SK-N-SH (cell line): ENCODE measurements at regions not wholly inside any gene's neighbourhood (a gene's known extent, or its start where the extent isn't known, plus 50 kb on each side); places are given as distances from the start of the nearest gene placed in this dataset.

Source experiments
- CTCF ChIA-PET: fragments of 300-600, 350-600 bp; formaldehyde crosslinking; extraction: SDS; loops from one replicate; lab custom pipeline; 2021; lab: Yijun Ruan, JAX
- POLR2A ChIA-PET: fragments of 350-600 bp; sonication (Branson Sonifier 250); formaldehyde crosslinking; extraction: SDS; loops from one replicate; lab custom pipeline; 2020; ENCODE audit warnings: antibody characterized with exemption, inconsistent platforms; lab: Yijun Ruan, JAX
- DNase-seq: peaks from one replicate; pipeline ENCODE4 v3.0.0; 2012
- H2AFZ ChIP-seq: fragments of 200-600 bp; sonication (generic); 2 replicates; pipeline ENCODE4 v1.8.1; 2016; ENCODE audit warnings: antibody characterized with exemption, mild to moderate bottlenecking, low read depth
- H3F3A ChIP-seq: fragments of 200-600 bp; sonication (generic); replicated peaks from 2 replicates; pipeline ENCODE3; 2016; ENCODE audit warnings: antibody characterized with exemption, mild to moderate bottlenecking; ENCODE audit not compliant: insufficient read depth
- H3K27ac ChIP-seq, 2 experiments: fragments of 200-500 bp in 1 of 2; fragments of 200-600 bp in 1 of 2; sonication (Bioruptor generic) in 1 of 2; sonication (generic), shearing (Covaris generic) in 1 of 2; 2 replicates each; pipeline versions ENCODE4 v1.5.1 to v1.6.1; 2014 to 2016; ENCODE audit warnings: low read depth in 2 of 2, inconsistent platforms in 1 of 2, low read length in 1 of 2, mild to moderate bottlenecking in 1 of 2, mixed read lengths in 1 of 2
- H3K27me3 ChIP-seq: fragments of 200-600 bp; sonication (generic), shearing (Covaris generic); 2 replicates; pipeline ENCODE4 v1.6.1; 2016; ENCODE audit warnings: mixed run types; ENCODE audit not compliant: insufficient read depth
- H3K36me3 ChIP-seq, 2 experiments: fragments of 200-500 bp in 1 of 2; fragments of 200-600 bp in 1 of 2; sonication (Bioruptor generic) in 1 of 2; sonication (generic) in 1 of 2; replicated peaks in 1 of 2; 2 replicates each; pipeline versions ENCODE3 to v1.5.1; 2014 to 2016; ENCODE audit warnings: low read length in 1 of 2, mild to moderate bottlenecking in 1 of 2; ENCODE audit not compliant: insufficient read depth in 2 of 2, control insufficient read depth in 1 of 2
- H3K4me1 ChIP-seq, 2 experiments: fragments of 200-500 bp in 1 of 2; fragments of 200-600 bp in 1 of 2; sonication (Bioruptor generic) in 1 of 2; sonication (generic), shearing (Covaris generic) in 1 of 2; 2 replicates each; pipeline versions ENCODE4 v1.5.1 to v1.6.1; 2014 to 2016; ENCODE audit warnings: low read depth in 1 of 2, low read length in 1 of 2, mixed run types in 1 of 2; ENCODE audit not compliant: insufficient read depth in 2 of 2, control insufficient read depth in 1 of 2
- H3K4me2 ChIP-seq: fragments of 200-600 bp; sonication (generic), shearing (Covaris generic); 2 replicates; pipeline ENCODE4 v1.6.1; 2017; ENCODE audit warnings: mixed run types
- H3K4me3 ChIP-seq, 2 experiments: fragments of 200-500 bp in 1 of 2; fragments of 200-600 bp in 1 of 2; sonication (Bioruptor generic) in 1 of 2; sonication (generic), shearing (Covaris generic) in 1 of 2; 2 replicates each; pipeline versions ENCODE4 v1.5.1 to v1.8.1; 2014 to 2016; ENCODE audit warnings: low read depth in 2 of 2, inconsistent platforms in 1 of 2, low read length in 1 of 2, mild to moderate bottlenecking in 1 of 2, mixed read lengths in 1 of 2, moderate library complexity in 1 of 2
- H3K79me2 ChIP-seq: fragments of 200-600 bp; sonication (generic); 2 replicates; pipeline ENCODE4 v1.8.1; 2017; ENCODE audit warnings: mild to moderate bottlenecking; ENCODE audit not compliant: insufficient read depth
- H3K9ac ChIP-seq: fragments of 200-600 bp; sonication (generic); 2 replicates; pipeline ENCODE4 v1.6.1; 2017; ENCODE audit warnings: mixed run types
- H3K9me2 ChIP-seq: fragments of 200-600 bp; sonication (generic); 2 replicates; pipeline ENCODE4 v1.6.1; 2017; ENCODE audit warnings: mixed run types
- H3K9me3 ChIP-seq: fragments of 200-600 bp; sonication (generic); 2 replicates; pipeline ENCODE4 v1.6.1; 2017; ENCODE audit warnings: mixed run types, mild to moderate bottlenecking, moderate library complexity
- H4K20me1 ChIP-seq: fragments of 200-600 bp; sonication (generic); 2 replicates; pipeline ENCODE4 v1.6.1; 2017; ENCODE audit warnings: mild to moderate bottlenecking, mixed run types; ENCODE audit not compliant: insufficient read depth
- CTCF ChIP-seq: fragments of 200-600 bp; sonication (generic); IDR thresholded peaks from 2 replicates; pipeline ENCODE4 v1.6.1; 2017; ENCODE audit warnings: antibody characterized with exemption, mild to moderate bottlenecking, moderate library complexity
- FOSL2 ChIP-seq: IDR thresholded peaks from 2 replicates; pipeline ENCODE4 v1.4.0; 2012; ENCODE audit warnings: low read depth, mild to moderate bottlenecking, moderate library complexity, borderline replicate concordance
- FOXJ3 ChIP-seq: sonication (generic); formaldehyde crosslinking; IDR thresholded peaks from 2 replicates; pipeline ENCODE4 v1.5.1; 2020; ENCODE audit warnings: mild to moderate bottlenecking, missing genetic modification reagents
- FOXM1 ChIP-seq: IDR thresholded peaks from 2 replicates; pipeline ENCODE4 v1.4.0; 2012; ENCODE audit warnings: low read depth, mild to moderate bottlenecking
- JUND ChIP-seq: IDR thresholded peaks from 2 replicates; pipeline ENCODE4 v1.4.0; 2012
- MEF2A ChIP-seq: IDR thresholded peaks from 2 replicates; pipeline ENCODE4 v1.4.0; 2012; ENCODE audit warnings: low read depth, borderline replicate concordance
- NFIC ChIP-seq: IDR thresholded peaks from 2 replicates; pipeline ENCODE4 v1.4.0; 2012; ENCODE audit warnings: borderline replicate concordance
- RCOR1 ChIP-seq: fragments of 150-350 bp; IDR thresholded peaks from 2 replicates; pipeline ENCODE4 v1.6.1; 2017; ENCODE audit warnings: antibody characterized with exemption, low read length
- RFX5 ChIP-seq: IDR thresholded peaks from 2 replicates; pipeline ENCODE4 v1.6.1; 2012; ENCODE audit warnings: mild to moderate bottlenecking, improper control_type of control experiment, low read length
- RXRA ChIP-seq: IDR thresholded peaks from 2 replicates; pipeline ENCODE4 v1.4.0; 2012; ENCODE audit warnings: low read depth, mild to moderate bottlenecking, borderline replicate concordance
- SIN3A ChIP-seq: IDR thresholded peaks from 2 replicates; pipeline ENCODE4 v1.6.1; 2012; ENCODE audit warnings: low read depth, mild to moderate bottlenecking, low read length, moderate library complexity, borderline replicate concordance
- SMC3 ChIP-seq: IDR thresholded peaks from 2 replicates; pipeline ENCODE4 v1.6.1; 2012; ENCODE audit warnings: low read depth, low read length, improper control_type of control experiment
- TCF12 ChIP-seq: IDR thresholded peaks from 2 replicates; pipeline ENCODE4 v1.4.0; 2012
- TEAD4 ChIP-seq: IDR thresholded peaks from 2 replicates; pipeline ENCODE4 v1.4.0; 2012; ENCODE audit warnings: mild to moderate bottlenecking, borderline replicate concordance; ENCODE audit not compliant: insufficient read depth
- USF2 ChIP-seq: fragments of 150-350 bp; IDR thresholded peaks from 2 replicates; pipeline ENCODE4 v1.6.1; 2017; ENCODE audit warnings: antibody characterized with exemption, low read length, low read depth, borderline replicate concordance
- YY1 ChIP-seq: IDR thresholded peaks from 2 replicates; pipeline ENCODE4 v1.4.0; 2012; ENCODE audit warnings: low read depth, mild to moderate bottlenecking
- WGBS: methylation state at CpG from one replicate; pipeline ENCODE4 v1.1.6; 2017; ENCODE audit warnings: low lambda C conversion rate; 5-methylcytosine and 5-hydroxymethylcytosine counted together
- TF ChIP-seq, protein P1 (sequence below): IDR thresholded peaks from 2 replicates; pipeline ENCODE4; 2012

DNA sequence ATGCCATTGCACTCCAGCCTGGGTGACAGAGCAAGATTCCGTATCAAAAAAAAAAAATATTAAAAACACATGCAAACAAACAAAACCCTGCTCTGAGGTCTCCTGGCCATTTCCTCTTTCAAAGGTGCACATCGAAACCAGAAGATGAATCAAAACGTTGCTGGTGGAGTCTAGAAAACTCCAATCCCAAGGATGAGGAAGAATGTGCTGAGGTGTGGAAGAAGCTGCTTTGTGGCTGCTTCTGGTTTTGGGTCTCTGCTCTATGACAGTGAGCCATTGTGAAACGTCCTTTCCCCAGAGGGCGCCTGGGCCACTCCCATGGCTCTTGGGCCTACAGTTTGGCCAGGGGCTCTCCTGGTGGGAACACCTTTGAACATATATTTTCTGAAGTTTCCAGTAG is 112.6 kb downstream of the IRF8 start:
- Histone ChIP-seq H3K36me3 (no peaks in the 10 kb centered on the region), H3K4me3 (no peak overlapping the region), H3K9ac (no peak overlapping the region), H3K79me2 (no peaks in the 10 kb centered on the region), H3K27ac (no peak overlapping the region), H3F3A (no peaks in the 10 kb centered on the region), H3K27me3 (peaks cover 31% of the 10 kb centered on the region), H3K4me2 (no peak overlapping the region), H3K9me2 (no peaks in the 10 kb centered on the region), H3K9me3 (no peaks in the 10 kb centered on the region), H3K4me1 (no peaks in the 10 kb centered on the region), H4K20me1 (no peaks in the 10 kb centered on the region), H2AFZ (no peak overlapping the region)
- CTCF ChIA-PET, result interaction anchor here (0.9 to 3.3 kb wide), 3 partner anchors 15 to 191 kb away, joined by 3 to 41 read pairs (median 6); no protein-coding TSS in a partner anchor
- POLR2A ChIA-PET, result no interaction called here
- WGBS, result 15% methylated on average over 5 of the region's 5 CpGs
- TF ChIP-seq SIN3A, result no peak
- no peak for TF ChIP-seq CTCF
- no peak for TF ChIP-seq FOXJ3 (CRISPR knock-in tag)
- TF ChIP-seq MEF2A, result no peak
- TF ChIP-seq TCF12, result no peak
- no peak for TF ChIP-seq JUND
- TF ChIP-seq YY1, result no peak
- no peak for TF ChIP-seq TEAD4
- no peak for DNase-seq

GRCh38 chr16:86012221-86012620 is 113.3 kb downstream of the IRF8 start:
- Histone ChIP-seq H2AFZ (no peak overlapping the region), H3K4me2 (no peak overlapping the region), H3K4me1 (no peaks in the 10 kb centered on the region), H3F3A (no peaks in the 10 kb centered on the region), H3K36me3 (no peaks in the 10 kb centered on the region), H3K4me3 (no peak overlapping the region), H4K20me1 (no peaks in the 10 kb centered on the region), H3K9ac (no peak overlapping the region), H3K9me2 (no peaks in the 10 kb centered on the region), H3K9me3 (no peaks in the 10 kb centered on the region), H3K27ac (no peak overlapping the region), H3K79me2 (no peaks in the 10 kb centered on the region), H3K27me3 (peaks cover 35% of the 10 kb centered on the region)
- ChIA-PET POLR2A (no interaction called here), CTCF (interaction anchor here (3.3 kb wide), 1 partner anchor 192 kb away, joined by 41 read pairs; no protein-coding TSS in a partner anchor)
- TF ChIP-seq SIN3A (no peak), FOXM1 (no peak)
- 5% methylated on average over 5 of the region's 5 CpGs for WGBS
- DNase-seq, result no peak

DNA sequence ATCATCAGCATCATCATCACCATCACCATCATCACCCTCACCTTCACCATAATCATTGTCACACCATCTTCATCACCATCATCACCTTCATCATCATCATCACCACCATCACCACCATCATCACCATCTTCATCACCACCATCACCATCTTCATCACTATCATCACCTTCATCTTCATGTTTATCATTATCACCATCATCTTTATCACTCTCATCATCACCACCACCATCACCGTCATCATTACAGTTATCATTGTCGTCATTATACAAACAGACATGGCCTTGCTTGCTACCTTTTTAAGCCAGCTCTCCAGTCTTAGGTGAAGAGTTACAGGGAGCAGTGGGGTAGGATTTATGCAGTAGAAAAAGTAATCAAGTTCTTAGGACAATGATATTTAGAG is 114.9 kb downstream of the IRF8 start:
- no peak for DNase-seq
- Histone ChIP-seq H2AFZ (no peak overlapping the region), H3K4me2 (no peak overlapping the region), H3K27me3 (peaks cover 25% of the 10 kb centered on the region), H3K9me3 (no peaks in the 10 kb centered on the region), H3K4me3 (no peak overlapping the region), H3K36me3 (no peaks in the 10 kb centered on the region), H3K9me2 (no peaks in the 10 kb centered on the region), H3K9ac (no peak overlapping the region), H4K20me1 (no peaks in the 10 kb centered on the region), H3F3A (no peaks in the 10 kb centered on the region), H3K27ac (no peak overlapping the region), H3K4me1 (no peaks in the 10 kb centered on the region), H3K79me2 (no peaks in the 10 kb centered on the region)
- CTCF ChIA-PET, result interaction anchor here (3.3 kb wide), 1 partner anchor 194 kb away, joined by 41 read pairs; no protein-coding TSS in a partner anchor
- POLR2A ChIA-PET, result no interaction called here
- WGBS, result 29% methylated on average over 2 of the region's 2 CpGs
- TF ChIP-seq NFIC (no peak), USF2 (no peak), FOXJ3 (CRISPR knock-in tag) (no peak), FOXM1 (no peak), RCOR1 (no peak), FOSL2 (no peak), RFX5 (no peak), SMC3 (no peak), TEAD4 (no peak), CTCF (no peak), RXRA (no peak)
- TF ChIP-seq, protein P1, sequence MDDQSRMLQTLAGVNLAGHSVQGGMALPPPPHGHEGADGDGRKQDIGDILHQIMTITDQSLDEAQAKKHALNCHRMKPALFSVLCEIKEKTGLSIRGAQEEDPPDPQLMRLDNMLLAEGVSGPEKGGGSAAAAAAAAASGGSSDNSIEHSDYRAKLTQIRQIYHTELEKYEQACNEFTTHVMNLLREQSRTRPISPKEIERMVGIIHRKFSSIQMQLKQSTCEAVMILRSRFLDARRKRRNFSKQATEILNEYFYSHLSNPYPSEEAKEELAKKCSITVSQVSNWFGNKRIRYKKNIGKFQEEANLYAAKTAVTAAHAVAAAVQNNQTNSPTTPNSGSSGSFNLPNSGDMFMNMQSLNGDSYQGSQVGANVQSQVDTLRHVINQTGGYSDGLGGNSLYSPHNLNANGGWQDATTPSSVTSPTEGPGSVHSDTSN, result no peak
